NCI-H1092 (cell line): ENCODE measurements at regions not wholly inside any gene's neighbourhood (a gene's known extent, or its start where the extent isn't known, plus 50 kb on each side); places are given as distances from the start of the nearest gene placed in this dataset.

Source experiments
- DNase-seq: peaks from one replicate; lab custom pipeline; 2025; lab: John Stamatoyannopoulos, UW

DNA sequence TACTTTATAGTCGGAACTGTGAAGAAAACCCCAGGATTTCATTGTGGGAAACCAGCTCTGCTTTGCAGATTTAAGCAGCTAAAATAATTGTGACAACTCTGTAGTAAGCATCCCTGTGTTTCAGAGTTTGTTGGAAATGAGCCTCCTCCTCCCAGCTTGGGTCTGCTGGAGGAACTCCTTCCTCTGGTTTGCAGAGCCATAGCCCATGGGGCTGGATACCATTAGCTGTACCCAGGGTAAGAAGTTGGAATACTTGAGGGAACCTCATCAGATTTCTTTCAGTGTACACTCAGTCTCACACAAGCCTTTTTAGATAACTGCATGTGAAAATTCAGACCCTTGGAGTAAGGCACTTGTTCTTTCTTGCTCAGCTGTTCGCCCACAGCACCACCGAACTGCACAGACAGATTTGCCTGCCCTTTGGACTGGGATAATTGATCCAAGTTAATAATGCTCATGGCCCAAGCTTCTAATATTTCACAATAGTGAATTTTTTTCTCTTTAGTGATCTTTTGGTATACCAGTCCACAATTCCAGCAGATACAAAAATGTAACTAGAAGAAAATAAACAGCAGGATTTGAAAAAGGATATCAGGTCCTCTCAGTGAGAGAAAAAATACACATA lies 467.4 kb upstream of the FZD8 start:
- no peak for DNase-seq

- no peak for DNase-seq
Observed at GRCh38 chr10:36097696-36098095, 455.6 kb upstream of the FZD8 start.

DNA sequence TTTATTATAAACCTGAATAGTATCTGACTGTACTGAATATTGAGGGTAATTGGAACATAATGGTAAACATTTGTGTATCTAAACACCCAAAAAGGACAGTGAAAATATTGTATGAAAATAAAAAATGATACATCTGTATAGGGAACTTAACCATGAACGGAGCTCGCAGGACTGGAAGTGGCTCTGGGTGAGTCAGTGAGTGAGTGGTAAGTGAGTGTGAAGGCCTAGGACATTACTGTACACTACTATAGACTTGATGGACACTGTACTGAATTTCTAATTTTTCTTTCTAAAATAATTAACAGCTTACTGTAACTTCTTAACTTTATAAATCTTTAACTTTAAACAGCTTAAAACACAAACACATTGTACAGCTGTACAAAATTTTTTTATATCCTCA lies 454.5 kb upstream of the FZD8 start:
- no peak for DNase-seq

DNA sequence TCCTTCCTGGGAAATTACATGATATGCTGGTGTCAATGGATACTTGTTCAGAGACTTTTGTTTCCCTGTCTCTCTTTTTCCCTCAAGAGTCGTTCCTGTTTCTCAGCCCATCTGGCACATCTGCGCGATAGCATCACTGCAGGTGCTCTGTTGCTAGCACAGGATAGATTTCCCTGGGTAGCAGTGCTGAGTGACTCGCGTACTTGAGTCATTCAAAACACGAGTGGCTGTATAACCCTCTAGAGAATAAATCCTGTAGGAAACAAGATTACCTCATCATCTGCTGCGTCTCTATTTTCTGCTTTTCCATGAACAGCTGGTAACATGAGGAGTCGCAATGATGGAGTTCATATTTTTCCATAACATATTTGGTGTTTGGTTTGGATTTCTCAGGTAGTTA lies 452.0 kb upstream of the FZD8 start:
- no peak for DNase-seq

GRCh38 chr10:36092116-36092515 lies 450.0 kb upstream of the FZD8 start:
- no peak for DNase-seq

DNA sequence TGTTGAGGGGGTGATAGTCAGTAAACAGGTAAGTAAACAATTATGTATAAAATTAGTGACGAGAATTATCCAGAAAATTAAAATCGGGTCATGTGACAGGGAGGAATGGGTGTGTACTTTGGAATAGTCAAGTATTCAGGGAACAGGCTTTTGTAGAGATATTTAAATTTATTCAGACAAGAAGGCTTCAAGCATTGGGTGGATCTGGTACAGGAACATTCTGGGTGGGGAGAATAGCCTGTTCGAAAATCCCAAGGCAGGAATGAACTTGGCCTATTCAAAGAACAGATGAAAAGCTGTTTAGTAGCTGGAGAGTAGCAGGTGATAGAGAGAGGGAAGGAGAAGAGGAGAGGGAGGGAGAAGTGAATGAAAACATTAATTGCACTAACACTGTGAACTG lies 448.9 kb upstream of the FZD8 start:
- DNase-seq, result no peak

GRCh38 chr10:36089790-36090440 lies 447.8 kb upstream of the FZD8 start:
- no peak for DNase-seq

GRCh38 chr10:36087006-36088005 lies 445.2 kb upstream of the FZD8 start:
- no peak for DNase-seq

DNA sequence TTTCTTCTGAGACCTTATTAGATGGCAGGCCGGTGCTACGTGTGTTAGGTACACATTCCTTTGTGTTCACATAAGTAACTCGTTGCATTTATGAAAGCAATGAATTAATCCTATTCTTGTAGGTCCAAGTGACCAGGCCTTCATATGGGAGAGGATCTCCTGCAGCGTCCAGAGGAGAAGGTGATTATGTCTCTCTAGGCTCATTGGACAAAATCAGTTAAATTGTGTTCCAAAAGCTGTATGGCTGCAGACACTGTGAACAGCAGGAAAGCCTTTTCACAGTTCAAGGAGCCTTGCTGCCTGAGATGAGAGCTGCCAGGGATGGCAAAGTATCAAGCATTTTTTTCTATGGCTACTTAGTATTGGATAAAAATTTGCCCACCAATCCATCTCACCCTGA lies 433.1 kb upstream of the FZD8 start:
- no peak for DNase-seq

GRCh38 chr10:36073796-36074345 lies 431.8 kb upstream of the FZD8 start:
- no peak for DNase-seq

DNA sequence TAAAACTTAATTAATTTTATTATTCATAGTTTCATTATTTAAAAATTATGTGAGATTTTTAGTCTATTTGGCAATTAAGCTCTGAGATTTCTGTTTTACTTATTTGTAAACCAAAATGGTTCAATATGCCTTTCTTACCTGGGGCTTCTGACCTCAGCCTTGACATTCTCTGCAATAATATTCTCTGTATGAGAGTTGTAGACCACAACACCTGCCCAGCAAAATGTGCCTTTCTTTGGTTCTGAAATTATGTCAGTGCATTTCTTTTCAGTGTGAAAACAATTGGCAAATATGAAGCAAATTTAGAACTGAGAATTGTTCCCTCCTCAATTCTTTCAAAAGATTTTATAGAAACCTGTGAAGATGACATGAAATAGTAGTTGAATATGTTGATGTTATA lies 426.4 kb upstream of the FZD8 start:
- no peak for DNase-seq

GRCh38 chr10:36067748-36068147 lies 425.7 kb upstream of the FZD8 start:
- DNase-seq, result no peak

- no peak for DNase-seq
Observed at GRCh38 chr10:36066850-36067249, 424.8 kb upstream of the FZD8 start.

DNA sequence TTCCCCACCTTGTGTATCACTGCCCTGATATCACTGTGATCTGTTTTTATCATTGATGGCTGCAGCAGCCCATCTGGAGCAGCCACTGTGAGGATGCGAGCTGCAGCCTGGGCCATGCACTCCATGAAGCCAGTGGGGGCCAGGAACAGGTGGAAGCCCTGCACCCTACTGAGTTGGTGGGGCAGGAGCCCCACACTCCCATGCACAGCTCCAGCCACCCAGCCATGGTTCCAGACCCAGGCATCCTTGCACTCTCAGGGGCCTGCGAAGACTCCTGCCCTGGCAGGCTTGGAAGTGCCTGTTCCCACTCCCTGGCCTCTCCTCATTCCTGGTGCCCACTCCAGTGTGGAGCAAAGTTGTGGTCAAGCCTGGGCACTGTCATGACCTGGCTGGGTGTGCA lies 424.0 kb upstream of the FZD8 start:
- DNase-seq, result no peak

- no peak for DNase-seq
Observed at GRCh38 chr10:36063396-36063795, 421.3 kb upstream of the FZD8 start.

GRCh38 chr10:36057731-36058130 lies 415.6 kb upstream of the FZD8 start:
- no peak for DNase-seq

DNA sequence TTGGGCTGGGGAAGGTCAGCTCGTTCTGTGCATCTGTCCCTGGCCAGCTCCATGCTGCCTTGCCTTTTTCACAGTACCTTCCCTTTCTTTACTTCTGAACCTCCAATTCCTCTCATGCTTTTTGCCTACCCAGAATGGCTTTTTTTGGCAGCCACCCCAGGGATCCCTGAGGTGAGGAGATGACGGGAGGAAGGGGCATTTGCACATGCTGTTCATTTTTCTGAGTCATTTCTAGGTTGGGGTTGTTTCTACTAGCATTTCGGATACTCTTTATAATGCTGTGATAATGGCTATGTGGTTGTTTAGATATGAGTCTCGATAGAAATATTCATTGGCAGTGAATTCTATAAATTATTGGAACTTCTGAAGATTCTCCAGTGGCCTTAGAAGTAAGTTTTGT lies 415.1 kb upstream of the FZD8 start:
- no peak for DNase-seq

DNA sequence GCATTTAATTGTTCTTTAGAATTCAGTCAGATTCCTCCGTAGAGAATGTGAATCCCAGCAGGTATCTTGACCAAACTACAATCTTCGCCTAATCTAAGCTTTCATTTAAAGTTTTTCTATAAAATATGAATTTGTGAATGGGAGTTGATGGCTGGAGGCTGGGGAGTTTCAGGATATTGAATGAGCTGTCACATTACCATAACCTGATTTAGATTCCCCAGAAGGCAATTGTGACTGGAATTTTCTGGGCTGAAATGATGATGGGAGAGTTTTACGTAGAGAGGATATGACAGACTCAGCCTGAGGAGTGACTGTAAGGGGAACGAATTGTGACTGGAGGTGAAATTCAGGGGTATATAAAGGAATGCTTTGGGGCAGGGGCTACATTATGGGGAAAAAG lies 411.7 kb upstream of the FZD8 start:
- no peak for DNase-seq

- no peak for DNase-seq
Observed at GRCh38 chr10:36053271-36053670, 411.2 kb upstream of the FZD8 start.

GRCh38 chr10:36051500-36051991 lies 409.4 kb upstream of the FZD8 start:
- no peak for DNase-seq

- no peak for DNase-seq
Observed at GRCh38 chr10:36050763-36051499, 408.8 kb upstream of the FZD8 start.

DNA sequence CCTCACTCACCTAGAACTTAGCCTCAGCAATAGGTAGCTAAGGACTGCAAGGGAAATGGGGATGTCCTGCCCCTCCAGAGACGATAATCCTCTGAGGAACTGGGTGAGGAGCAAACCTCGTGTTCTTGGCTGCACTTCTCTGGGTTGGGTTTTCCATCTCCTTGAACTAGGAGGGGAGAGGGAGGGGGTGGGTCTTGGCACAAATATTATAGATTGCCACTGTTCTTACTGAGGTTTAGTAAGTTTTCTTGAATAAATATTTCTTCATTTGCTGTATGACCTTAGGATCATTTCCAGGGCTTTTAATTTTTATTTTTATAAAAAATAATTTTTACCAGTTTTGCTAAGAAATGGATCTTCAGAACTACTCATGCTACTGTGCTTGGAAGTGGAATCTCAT lies 406.7 kb upstream of the FZD8 start:
- no peak for DNase-seq
